ENCODE measurements at regions not wholly inside any gene's neighbourhood (a gene's known extent, or its start where the extent isn't known, plus 50 kb on each side); places are given as distances from the start of the nearest gene placed in this dataset.

DNA sequence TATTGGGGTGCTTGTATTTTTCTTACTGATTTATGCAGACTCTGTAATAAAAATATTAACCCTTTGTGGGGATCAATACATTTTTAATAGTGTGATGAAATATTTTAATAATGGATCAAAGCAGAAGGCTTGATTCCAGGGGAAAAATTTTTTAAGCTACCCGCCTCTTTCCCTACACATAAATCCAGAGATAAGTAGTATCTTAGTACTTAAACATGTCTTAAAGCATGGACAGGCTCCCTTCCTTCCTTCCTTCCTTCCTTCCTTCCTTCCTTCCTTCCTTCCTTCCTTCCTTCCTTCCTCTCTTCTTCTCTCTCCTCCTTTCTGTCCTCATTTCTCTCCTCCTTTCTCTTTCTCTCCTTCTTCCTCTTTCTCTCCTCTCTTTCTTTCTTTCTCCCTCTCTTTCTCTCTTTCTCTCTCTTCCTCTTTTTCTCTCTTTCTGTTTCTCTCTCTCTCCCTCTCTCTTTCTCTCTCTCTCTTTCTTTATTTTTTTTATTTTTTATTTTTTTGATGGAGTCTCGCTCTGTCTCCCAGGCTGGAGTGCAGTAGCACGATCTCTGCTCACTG, 78.0 kb upstream of the SPRY4 start:
- TF ChIP-seq, protein P1, sequence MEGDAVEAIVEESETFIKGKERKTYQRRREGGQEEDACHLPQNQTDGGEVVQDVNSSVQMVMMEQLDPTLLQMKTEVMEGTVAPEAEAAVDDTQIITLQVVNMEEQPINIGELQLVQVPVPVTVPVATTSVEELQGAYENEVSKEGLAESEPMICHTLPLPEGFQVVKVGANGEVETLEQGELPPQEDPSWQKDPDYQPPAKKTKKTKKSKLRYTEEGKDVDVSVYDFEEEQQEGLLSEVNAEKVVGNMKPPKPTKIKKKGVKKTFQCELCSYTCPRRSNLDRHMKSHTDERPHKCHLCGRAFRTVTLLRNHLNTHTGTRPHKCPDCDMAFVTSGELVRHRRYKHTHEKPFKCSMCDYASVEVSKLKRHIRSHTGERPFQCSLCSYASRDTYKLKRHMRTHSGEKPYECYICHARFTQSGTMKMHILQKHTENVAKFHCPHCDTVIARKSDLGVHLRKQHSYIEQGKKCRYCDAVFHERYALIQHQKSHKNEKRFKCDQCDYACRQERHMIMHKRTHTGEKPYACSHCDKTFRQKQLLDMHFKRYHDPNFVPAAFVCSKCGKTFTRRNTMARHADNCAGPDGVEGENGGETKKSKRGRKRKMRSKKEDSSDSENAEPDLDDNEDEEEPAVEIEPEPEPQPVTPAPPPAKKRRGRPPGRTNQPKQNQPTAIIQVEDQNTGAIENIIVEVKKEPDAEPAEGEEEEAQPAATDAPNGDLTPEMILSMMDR (IDR thresholded peaks at IDR 0.05): no peak
- TF ChIP-seq POLR2A (IDR thresholded peaks at IDR 0.05): no peak

Data from lower leg skin (tissue), 3 donors.